ENCODE measurements at regions not wholly inside any gene's neighbourhood (a gene's known extent, or its start where the extent isn't known, plus 50 kb on each side); places are given as distances from the start of the nearest gene placed in this dataset.
A peak's percentile ranks its signal among the peaks of the same experiment; 100 is the strongest.

DNA sequence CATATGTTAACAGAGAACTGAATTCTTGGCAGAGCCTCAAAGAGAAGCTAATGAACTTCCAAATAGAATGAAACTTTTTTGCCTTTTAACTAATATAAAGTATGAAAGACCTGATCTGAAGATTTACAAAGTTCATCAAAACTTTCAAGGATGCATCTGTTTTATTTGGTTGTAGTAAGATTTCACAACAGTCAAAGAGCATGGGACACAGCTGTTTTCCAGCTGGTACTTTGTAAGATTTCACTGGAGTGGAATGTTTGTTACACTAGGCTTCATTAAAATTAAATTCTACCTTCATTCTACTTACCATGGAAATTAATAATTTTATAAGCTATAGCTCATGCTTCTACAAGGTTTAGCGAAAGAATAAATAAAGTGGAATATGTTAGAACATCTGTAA lies 351.2 kb downstream of the SLC6A15 start:
- H3K23ac ChIP-seq (ENCODE audit: insufficient read length), result no peak overlapping the region
- no peak overlapping the region for H2BK12ac ChIP-seq (ENCODE audit: low read depth, low read length)
- H3K79me2 ChIP-seq (ENCODE audit: control insufficient read depth in 1 of 2, insufficient read depth in 2 of 2, low read length in 2 of 2), result no peaks in the 10 kb centered on the region
- no peaks in the 10 kb centered on the region for H3K36me3 ChIP-seq (ENCODE audit: control insufficient read depth in 2 of 4, insufficient read depth in 4 of 4, low read length in 3 of 4)
- H3K9ac ChIP-seq (replicated peaks in 1 of 4; ENCODE audit: extremely low read depth in 1 of 4, low read depth in 3 of 4, low read length in 3 of 4), result no peak overlapping the region
- no peak overlapping the region for H3K18ac ChIP-seq (ENCODE audit: extremely low read depth, low read length)
- H2BK5ac ChIP-seq (ENCODE audit: low read depth, low read length), result no peak overlapping the region
- ChIA-PET CTCF (ENCODE audit: partially characterized antibody) (interaction anchor here (0.9 kb wide), 1 partner anchor 58 kb away, joined by 3 read pairs; no protein-coding TSS in a partner anchor), POLR2A (ENCODE audit: partially characterized antibody) (no interaction called here)
- no peak overlapping the region for H4K8ac ChIP-seq (ENCODE audit: extremely low read depth, insufficient read depth, low read length)
- H2AK5ac ChIP-seq (ENCODE audit: low read depth, low read length), result no peak overlapping the region
- no peak overlapping the region for H2BK120ac ChIP-seq (replicated peaks; ENCODE audit: low read depth, low read length)
- no peak overlapping the region for H2BK20ac ChIP-seq (ENCODE audit: low read length)
- no peak overlapping the region for H3K27ac ChIP-seq (ENCODE audit: low read depth, low read length)
- no peak overlapping the region for H3K14ac ChIP-seq (ENCODE audit: insufficient read length)
- H3K4me2 ChIP-seq (ENCODE audit: insufficient read depth in 1 of 2, low read depth in 2 of 2, low read length in 2 of 2), result no peak overlapping the region
- no peak overlapping the region for H3K56ac ChIP-seq (replicated peaks; ENCODE audit: insufficient read length, low read depth, low read length)
- H3K27me3 ChIP-seq (replicated peaks in 1 of 4; ENCODE audit: control insufficient read depth in 3 of 4, extremely low read depth in 1 of 4, insufficient read depth in 3 of 4, low read length in 3 of 4), result no peaks in the 10 kb centered on the region
- peaks cover 0 to 2% of the 10 kb centered on the region in 2 experiments; a peak in 1 of 4 replicates for H3K9me3 ChIP-seq (ENCODE audit: insufficient read depth in 2 of 2, low read depth in 1 of 2, low read length in 1 of 2)
- FAIRE-seq (peak; percentile 7), DNase-seq (ENCODE audit: low read depth in 1 of 2, low spot score in 2 of 2) (no peak)
- H3K4me3 ChIP-seq (ENCODE audit: extremely low read depth in 1 of 4, insufficient read depth in 2 of 4, low read depth in 3 of 4, low read length in 4 of 4), result no peak overlapping the region
- H3K4me1 ChIP-seq (replicated peaks in 1 of 4; ENCODE audit: control insufficient read depth in 3 of 4, insufficient read depth in 4 of 4, low read length in 3 of 4), result 0 out of 7 replicates have a peak, but pooled peaks cover 0 to 3% (median 0%) of the 10 kb centered on the region in 4 experiments
- H2BK15ac ChIP-seq (ENCODE audit: low read length), result no peak overlapping the region
- WGBS, 2 experiments (ENCODE audit: extremely low coverage in 1 of 2, insufficient coverage in 1 of 2, insufficient read length in 1 of 2, insufficient replicate concordance in 2 of 2, low coverage in 1 of 2, low lambda C conversion rate in 2 of 2, missing lambda C conversion rate in 1 of 2), result 87% methylated on average over 1 of the region's 1 CpG; no CpG with 5 or more reads in 1 of the 2 experiments
- H4K20me1 ChIP-seq (replicated peaks in 1 of 2; ENCODE audit: control insufficient read depth in 1 of 2, insufficient read depth in 2 of 2, low read length in 2 of 2), result no peaks in the 10 kb centered on the region
- no peak overlapping the region for H3K4ac ChIP-seq (replicated peaks; ENCODE audit: insufficient read length, low read depth, low read length)
- no peak overlapping the region for H4K5ac ChIP-seq (ENCODE audit: insufficient read length, low read depth, low read length)
- H3K23me2 ChIP-seq (ENCODE audit: low read depth, low read length), result no peaks in the 10 kb centered on the region
- H3K79me1 ChIP-seq (ENCODE audit: low read depth, low read length), result no peaks in the 10 kb centered on the region
- H2AFZ ChIP-seq (ENCODE audit: low read length), result no peak overlapping the region
- H4K91ac ChIP-seq (replicated peaks; ENCODE audit: insufficient read length, low read length), result no peak overlapping the region
- TF ChIP-seq TBP (IDR thresholded peaks at IDR 0.05; ENCODE audit: low read depth, low read length), result no peak
- TF ChIP-seq EP300 (IDR thresholded peaks at IDR 0.05; ENCODE audit: borderline replicate concordance in 1 of 2, low read depth in 2 of 2, low read length in 2 of 2), result no peak
- no peak for TF ChIP-seq CHD2 (IDR thresholded peaks at IDR 0.05; ENCODE audit: low read length)
- TF ChIP-seq, protein P1, sequence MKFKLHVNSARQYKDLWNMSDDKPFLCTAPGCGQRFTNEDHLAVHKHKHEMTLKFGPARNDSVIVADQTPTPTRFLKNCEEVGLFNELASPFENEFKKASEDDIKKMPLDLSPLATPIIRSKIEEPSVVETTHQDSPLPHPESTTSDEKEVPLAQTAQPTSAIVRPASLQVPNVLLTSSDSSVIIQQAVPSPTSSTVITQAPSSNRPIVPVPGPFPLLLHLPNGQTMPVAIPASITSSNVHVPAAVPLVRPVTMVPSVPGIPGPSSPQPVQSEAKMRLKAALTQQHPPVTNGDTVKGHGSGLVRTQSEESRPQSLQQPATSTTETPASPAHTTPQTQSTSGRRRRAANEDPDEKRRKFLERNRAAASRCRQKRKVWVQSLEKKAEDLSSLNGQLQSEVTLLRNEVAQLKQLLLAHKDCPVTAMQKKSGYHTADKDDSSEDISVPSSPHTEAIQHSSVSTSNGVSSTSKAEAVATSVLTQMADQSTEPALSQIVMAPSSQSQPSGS (IDR thresholded peaks at IDR 0.05; ENCODE audit: low read length), result no peak
- TF ChIP-seq POLR2A (IDR thresholded peaks at IDR 0.05; ENCODE audit: control extremely low read depth in 1 of 2, low read depth in 2 of 2, low read length in 2 of 2), result no peak
- TF ChIP-seq ASH2L (IDR thresholded peaks at IDR 0.05; ENCODE audit: low read length), result no peak
- no peak for TF ChIP-seq JUND (IDR thresholded peaks at IDR 0.05; ENCODE audit: low read length)
- TF ChIP-seq YY1 (IDR thresholded peaks at IDR 0.05; ENCODE audit: low read depth, low read length), result no peak
- TF ChIP-seq POLR2AphosphoS5 (IDR thresholded peaks at IDR 0.05; ENCODE audit: low read depth, low read length), result no peak
- TF ChIP-seq CBX8 (IDR thresholded peaks at IDR 0.05; ENCODE audit: borderline replicate concordance, low read depth, low read length), result no peak
- TF ChIP-seq JUN (IDR thresholded peaks at IDR 0.05; ENCODE audit: low read depth, low read length), result no peak
- no peak for TF ChIP-seq RNF2 (IDR thresholded peaks at IDR 0.05; ENCODE audit: borderline replicate concordance, low read depth, low read length, missing control alignments, poor library complexity, severe bottlenecking)
- TF ChIP-seq SUZ12 (IDR thresholded peaks at IDR 0.05; ENCODE audit: low read length), result no peak
- TF ChIP-seq CTBP2 (IDR thresholded peaks at IDR 0.05; ENCODE audit: borderline replicate concordance, insufficient read depth, insufficient read length, low read length), result no peak

Data from H1 (cell line).